ENCODE measurements at regions not wholly inside any gene's neighbourhood (a gene's known extent, or its start where the extent isn't known, plus 50 kb on each side); places are given as distances from the start of the nearest gene placed in this dataset.

- no peak for TF ChIP-seq CTCF (conservative IDR thresholded peaks at IDR 0.05; ENCODE audit: low read depth, low read length)
- no peak for TF ChIP-seq EZH2 (IDR thresholded peaks at IDR 0.05; ENCODE audit: low read length, unreplicated experiment)
- no peak for TF ChIP-seq EZH2phosphoT487 (IDR thresholded peaks at IDR 0.05; ENCODE audit: borderline replicate concordance, low read length)
These were observed 109.9 kb upstream of the IFNE start for GRCh38 chr9:21592063-21592338.

All from PC-3 (cell line).